Suprapubic skin (tissue), 4 donors: ENCODE measurements at regions not wholly inside any gene's neighbourhood (a gene's known extent, or its start where the extent isn't known, plus 50 kb on each side); places are given as distances from the start of the nearest gene placed in this dataset.

Experiments
- DNase-seq, 2 donors: peaks; one replicate each; pipeline ENCODE4 v3.0.0-alpha.2; 2019; ENCODE audit warnings: low spot score in 2 of 2
- H3K27ac ChIP-seq: fragments of 200-600 bp; sonication (generic); one replicate; pipeline ENCODE4 v1.5.1; 2019
- H3K27me3 ChIP-seq: fragments of 200-600 bp; sonication (generic); one replicate; pipeline ENCODE4 v1.5.1; 2019
- H3K36me3 ChIP-seq: fragments of 200-600 bp; sonication (generic); one replicate; pipeline ENCODE4 v1.5.1; 2019
- H3K4me1 ChIP-seq: fragments of 200-600 bp; sonication (generic); one replicate; pipeline ENCODE4 v1.5.1; 2019
- H3K4me3 ChIP-seq: fragments of 200-600 bp; sonication (generic); one replicate; pipeline ENCODE4 v1.5.1; 2019; ENCODE audit warnings: mild to moderate bottlenecking
- H3K9me3 ChIP-seq: fragments of 200-600 bp; sonication (generic); one replicate; pipeline ENCODE4 v1.5.1; 2019
- CTCF ChIP-seq, 2 donors: fragments of 200-600 bp in 1 of 2; fragments of 450-650 bp in 1 of 2; sonication (generic) in 1 of 2; IDR thresholded peaks; one replicate each; pipeline ENCODE4 v1.5.1; 2016 to 2019; ENCODE audit warnings: antibody characterized with exemption in 2 of 2, mild to moderate bottlenecking in 1 of 2, moderate library complexity in 1 of 2
- EP300 ChIP-seq: sonication (generic); formaldehyde crosslinking; IDR thresholded peaks from one replicate; pipeline ENCODE4 v1.6.1; 2017; ENCODE audit warnings: antibody characterized with exemption
- POLR2A ChIP-seq, 2 donors: fragments of 450-650 bp; IDR thresholded peaks; one replicate each; pipeline ENCODE4 v1.6.1; 2017; ENCODE audit warnings: antibody characterized with exemption in 2 of 2, mild to moderate bottlenecking in 2 of 2, moderate library complexity in 2 of 2
- POLR2AphosphoS5 ChIP-seq, 3 donors: sonication (generic); formaldehyde crosslinking; IDR thresholded peaks; one replicate each; pipeline ENCODE4 v1.6.1; 2017; ENCODE audit warnings: antibody characterized with exemption in 3 of 3
- WGBS: methylation state at CpG from one replicate; pipeline ENCODE4 v1.1.5; 2018; 5-methylcytosine and 5-hydroxymethylcytosine counted together

DNA sequence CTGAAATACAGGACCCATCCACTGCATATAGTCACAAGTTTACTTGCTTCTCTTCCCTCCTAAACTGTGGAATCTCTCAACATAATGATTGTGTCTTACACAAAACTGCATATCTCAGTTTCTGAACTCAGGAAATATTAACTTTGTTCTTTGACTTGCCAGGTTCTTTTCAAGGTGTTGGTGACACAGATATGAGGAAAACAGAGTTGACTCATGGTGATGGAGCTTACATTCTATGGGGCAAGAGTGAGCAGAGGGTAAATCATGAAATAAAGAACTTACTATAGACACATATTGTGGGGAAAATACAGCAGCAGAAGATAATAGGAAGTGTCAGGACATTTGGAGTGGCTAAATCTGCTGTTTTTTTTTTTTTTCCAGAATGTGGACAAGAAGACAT is 72.5 kb upstream of the IGFBP3 start:
- no peak for DNase-seq
- H3K27ac ChIP-seq: no peak overlapping the region
- no peaks in the 10 kb centered on the region for H3K36me3 ChIP-seq
- no peak overlapping the region for H3K4me3 ChIP-seq
- H3K9me3 ChIP-seq: no peaks in the 10 kb centered on the region
- no peaks in the 10 kb centered on the region for H3K4me1 ChIP-seq
- TF ChIP-seq CTCF (IDR thresholded peaks at IDR 0.05): no peak
- TF ChIP-seq POLR2A (IDR thresholded peaks at IDR 0.05): no peak
- no peak for TF ChIP-seq POLR2AphosphoS5 (IDR thresholded peaks at IDR 0.05)
- no peak for TF ChIP-seq EP300
- no peaks in the 10 kb centered on the region for H3K27me3 ChIP-seq

GRCh38 chr7:45992826-45993225 is 71.8 kb upstream of the IGFBP3 start:
- no peaks in the 10 kb centered on the region for H3K4me1 ChIP-seq
- no peaks in the 10 kb centered on the region for H3K9me3 ChIP-seq
- TF ChIP-seq CTCF (IDR thresholded peaks at IDR 0.05) (no peak), POLR2A (IDR thresholded peaks at IDR 0.05) (no peak), POLR2AphosphoS5 (IDR thresholded peaks at IDR 0.05) (no peak), EP300 (no peak)
- no peaks in the 10 kb centered on the region for H3K36me3 ChIP-seq
- 71% methylated on average over 4 of the region's 4 CpGs for WGBS
- H3K4me3 ChIP-seq: no peak overlapping the region
- no peaks in the 10 kb centered on the region for H3K27me3 ChIP-seq
- DNase-seq: no peak
- H3K27ac ChIP-seq: no peak overlapping the region

DNA sequence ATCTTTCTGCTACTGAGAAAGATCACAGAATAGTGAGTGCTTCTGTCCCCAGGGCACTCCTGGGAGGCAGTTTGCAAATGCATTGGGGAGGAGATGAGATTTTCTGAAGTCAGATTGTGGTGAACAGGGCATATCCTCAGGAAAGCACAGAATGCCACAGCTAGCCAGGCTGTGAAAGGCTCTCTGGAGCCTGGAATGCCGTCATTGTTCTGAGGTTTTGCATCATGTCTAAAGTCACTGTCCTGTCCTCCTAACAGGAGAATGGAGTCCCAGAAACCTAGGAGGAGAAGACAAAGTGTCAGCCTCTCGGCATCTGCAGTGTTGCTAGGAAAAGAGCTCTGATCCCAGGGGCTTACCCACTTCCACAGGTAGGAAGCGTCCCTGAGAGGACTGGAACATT is 69.2 kb upstream of the IGFBP3 start:
- WGBS: 49% methylated on average over 3 of the region's 3 CpGs
- TF ChIP-seq POLR2AphosphoS5 (IDR thresholded peaks at IDR 0.05) (no peak), CTCF (IDR thresholded peaks at IDR 0.05) (no peak), EP300 (no peak), POLR2A (IDR thresholded peaks at IDR 0.05) (no peak)
- H3K9me3 ChIP-seq: no peaks in the 10 kb centered on the region
- DNase-seq: no peak
- H3K4me3 ChIP-seq: no peak overlapping the region
- no peaks in the 10 kb centered on the region for H3K27me3 ChIP-seq
- no peaks in the 10 kb centered on the region for H3K4me1 ChIP-seq
- H3K27ac ChIP-seq: no peak overlapping the region
- no peaks in the 10 kb centered on the region for H3K36me3 ChIP-seq

DNA sequence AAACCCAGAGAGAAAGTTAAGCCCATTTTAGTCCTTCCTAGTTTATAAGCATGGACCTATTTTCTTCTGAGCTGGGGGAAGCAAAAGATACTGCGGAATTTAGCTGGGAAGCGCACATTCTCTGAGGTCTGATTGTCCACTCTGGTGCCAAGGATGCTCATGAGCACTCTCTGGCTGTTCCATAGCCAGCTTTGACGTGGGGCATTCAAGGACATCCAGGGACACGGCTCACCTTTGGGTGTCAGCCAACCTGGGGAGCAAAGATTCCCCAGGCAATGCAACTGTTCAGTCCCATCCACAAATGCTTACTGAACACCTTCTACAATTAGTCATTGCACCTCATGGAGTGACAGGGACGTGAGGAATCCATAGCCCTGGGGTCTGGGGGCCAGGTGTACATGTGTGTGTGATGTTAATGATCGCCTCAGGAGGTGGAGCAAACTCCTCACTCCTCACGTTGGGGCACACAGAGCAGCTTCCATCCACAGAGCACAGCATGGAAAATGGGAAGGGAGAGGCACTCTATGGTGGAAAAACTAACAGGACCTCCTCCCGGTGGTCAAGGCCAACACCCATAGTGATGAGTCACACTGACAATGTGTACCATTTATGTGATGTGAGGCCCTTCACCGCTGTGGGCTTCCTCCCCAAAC is 67.5 kb upstream of the IGFBP3 start:
- no peak overlapping the region for H3K27ac ChIP-seq
- no peaks in the 10 kb centered on the region for H3K4me1 ChIP-seq
- WGBS: 64% methylated on average over 9 of the region's 9 CpGs
- no peaks in the 10 kb centered on the region for H3K36me3 ChIP-seq
- TF ChIP-seq POLR2AphosphoS5 (IDR thresholded peaks at IDR 0.05) (no peak), EP300 (no peak), CTCF (IDR thresholded peaks at IDR 0.05) (no peak), POLR2A (IDR thresholded peaks at IDR 0.05) (no peak)
- H3K27me3 ChIP-seq: no peaks in the 10 kb centered on the region
- no peak overlapping the region for H3K4me3 ChIP-seq
- peak in 1 of 2 donors; percentile 45 for DNase-seq
- H3K9me3 ChIP-seq: no peaks in the 10 kb centered on the region

DNA sequence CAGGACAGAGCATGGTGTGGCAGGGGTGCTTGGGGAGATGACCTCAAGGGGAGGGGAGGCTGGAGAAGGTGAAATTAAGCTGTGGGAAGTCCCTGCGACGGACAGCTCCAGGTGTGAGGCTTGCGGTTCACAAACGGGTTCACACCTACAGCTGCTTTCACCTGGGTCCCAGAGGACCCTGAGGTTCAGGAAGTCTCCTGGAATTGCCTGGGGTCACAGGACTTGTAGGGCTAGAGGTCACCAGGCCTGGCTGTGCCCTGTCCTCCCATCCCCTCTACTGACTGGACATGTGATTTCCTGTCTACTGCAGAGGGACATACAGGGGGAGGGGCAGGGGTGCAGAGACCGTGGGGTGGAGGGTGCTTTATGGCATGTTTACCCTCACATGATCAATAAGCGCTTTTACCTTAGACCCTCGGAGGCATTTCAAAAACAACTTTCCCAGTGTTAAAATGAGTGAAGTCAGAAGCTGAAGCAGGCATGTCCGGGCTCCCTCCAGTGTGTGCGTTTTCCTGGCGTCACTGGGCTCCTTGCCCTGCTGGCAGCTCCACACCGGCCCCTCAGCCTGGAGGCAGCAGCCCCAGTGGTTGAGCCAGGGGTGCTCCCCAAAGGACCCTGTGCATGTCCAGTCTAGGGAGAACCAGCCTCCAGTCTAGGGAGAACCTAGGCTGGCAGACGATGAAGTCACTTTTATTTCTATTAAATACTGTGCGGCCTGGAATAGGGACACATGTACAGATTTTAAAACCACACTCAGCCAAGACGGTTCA is 66.6 kb upstream of the IGFBP3 start:
- no peak overlapping the region for H3K27ac ChIP-seq
- DNase-seq: peak in 1 of 2 donors; percentile 49

More for the DNA sequence above, 66.6 kb upstream of the IGFBP3 start:
- Histone ChIP-seq H3K4me3 (no peak overlapping the region), H3K27me3 (no peaks in the 10 kb centered on the region), H3K9me3 (no peaks in the 10 kb centered on the region), H3K4me1 (no peaks in the 10 kb centered on the region), H3K36me3 (no peaks in the 10 kb centered on the region)
- TF ChIP-seq CTCF (IDR thresholded peaks at IDR 0.05) (no peak), POLR2AphosphoS5 (IDR thresholded peaks at IDR 0.05) (no peak), EP300 (no peak), POLR2A (IDR thresholded peaks at IDR 0.05) (no peak)
- WGBS: 57% methylated on average over 13 of the region's 14 CpGs
